ENCODE measurements at regions not wholly inside any gene's neighbourhood (a gene's known extent, or its start where the extent isn't known, plus 50 kb on each side); places are given as distances from the start of the nearest gene placed in this dataset.
"Not testable (repeated sequence)": the region's sequence is repeated elsewhere in the genome, so short reads cannot be mapped to it uniquely, and the experiment has no call there.

DNA sequence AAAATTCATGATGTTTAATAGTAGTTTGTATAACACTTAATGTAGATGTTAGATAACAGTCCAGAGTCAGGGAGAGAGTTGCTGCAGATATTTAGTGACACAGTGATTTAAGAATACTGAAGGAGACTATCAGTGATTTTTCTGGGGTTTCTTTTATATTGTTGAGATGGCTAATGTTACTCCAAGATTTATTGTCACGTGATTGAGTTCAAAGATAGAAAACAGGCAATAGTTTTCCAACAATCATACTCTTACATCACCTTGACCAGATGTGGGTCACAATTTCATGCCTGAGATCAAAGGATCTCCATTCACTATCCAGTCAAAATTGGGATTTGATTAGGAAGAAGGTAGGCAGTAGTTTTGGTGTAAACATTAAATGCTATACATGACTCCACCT lies 580.0 kb upstream of the ARRDC3 start:
- DNase-seq, result no peak

GRCh38 chr5:91957666-91958065 lies 574.5 kb upstream of the ARRDC3 start:
- DNase-seq, result no peak

GRCh38 chr5:91956738-91957137 lies 573.6 kb upstream of the ARRDC3 start:
- DNase-seq, result no peak

GRCh38 chr5:91955610-91956009 lies 572.5 kb upstream of the ARRDC3 start:
- DNase-seq, result no peak

- DNase-seq, result no peak
Measured at GRCh38 chr5:91954136-91954535, 571.0 kb upstream of the ARRDC3 start.

- DNase-seq, result no peak
Measured at GRCh38 chr5:91950328-91950727, 567.2 kb upstream of the ARRDC3 start.

DNA sequence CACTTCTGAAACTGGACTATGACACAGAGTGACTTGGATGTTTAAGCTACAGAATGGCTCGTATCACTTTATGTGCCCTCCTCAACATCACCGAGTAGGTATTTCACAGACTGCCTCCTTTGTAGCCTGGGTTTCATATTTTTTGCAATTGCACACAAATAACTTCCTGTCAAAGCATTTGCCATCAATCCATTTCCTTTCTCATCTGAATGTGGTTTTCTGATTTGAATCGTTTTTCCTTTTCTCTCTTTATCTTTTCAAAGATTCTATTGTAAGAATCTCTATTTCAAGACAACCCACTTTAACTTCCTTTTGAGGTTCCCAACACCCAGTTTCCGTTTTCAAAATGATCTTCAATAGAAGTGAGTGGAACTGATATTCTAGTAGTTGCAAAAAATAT lies 563.8 kb upstream of the ARRDC3 start:
- DNase-seq, result no peak

DNA sequence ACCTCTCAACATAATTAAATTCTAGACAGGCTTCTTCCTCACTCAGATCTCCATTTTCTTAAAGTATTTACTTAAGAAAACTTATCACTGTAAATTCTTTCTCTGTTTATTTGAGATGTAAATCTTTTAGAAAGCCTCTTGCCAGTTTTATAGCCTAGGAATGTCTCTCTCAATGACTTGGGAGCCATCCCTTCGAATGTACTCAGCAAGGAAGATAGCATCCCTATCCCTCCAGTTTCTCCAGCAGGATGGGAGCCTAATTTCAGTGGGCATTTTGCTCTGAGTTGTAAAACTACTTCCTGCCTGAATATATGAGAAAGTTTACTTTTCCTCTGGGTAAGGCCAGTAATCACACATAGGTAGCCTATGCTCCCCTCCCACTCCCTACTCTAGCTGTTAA lies 558.5 kb upstream of the ARRDC3 start:
- DNase-seq, result no peak

GRCh38 chr5:91938441-91938840 lies 555.3 kb upstream of the ARRDC3 start:
- DNase-seq, result no peak

DNA sequence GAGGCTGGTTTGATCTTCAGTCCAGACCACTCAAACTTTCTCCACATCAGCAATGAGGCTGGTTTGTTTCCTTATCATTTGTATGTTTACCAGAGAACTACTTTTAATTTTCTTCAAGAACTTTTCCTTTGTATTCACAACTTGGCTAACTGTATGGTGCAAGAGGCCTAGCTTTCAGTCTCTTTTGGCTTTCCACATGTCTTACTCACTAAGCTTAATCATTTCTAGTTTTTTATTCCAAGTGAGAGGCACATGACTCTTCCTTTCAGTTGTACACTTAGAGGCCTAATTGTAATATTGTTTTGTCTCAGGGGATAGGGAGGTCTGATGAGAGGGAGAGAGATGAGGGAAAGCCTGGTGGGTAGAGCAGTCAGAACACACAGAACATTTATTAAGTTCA lies 554.0 kb upstream of the ARRDC3 start:
- DNase-seq, result no peak

DNA sequence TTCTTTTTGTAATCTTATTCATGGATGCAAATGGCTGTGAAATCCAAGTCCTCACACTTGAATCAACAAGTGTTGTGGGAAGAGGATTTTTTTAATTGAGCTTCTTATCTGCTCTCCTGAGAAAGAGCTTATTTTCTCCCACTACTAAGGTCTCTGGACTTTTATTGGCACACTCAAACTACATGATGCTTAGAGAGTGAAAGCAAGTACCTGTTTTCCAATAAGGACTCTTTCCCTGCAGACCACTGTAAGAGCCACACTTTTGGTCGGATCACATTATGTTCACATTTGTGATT lies 546.4 kb upstream of the ARRDC3 start:
- DNase-seq, result no peak

GRCh38 chr5:91928754-91929521 lies 545.8 kb upstream of the ARRDC3 start:
- no peak for DNase-seq

DNA sequence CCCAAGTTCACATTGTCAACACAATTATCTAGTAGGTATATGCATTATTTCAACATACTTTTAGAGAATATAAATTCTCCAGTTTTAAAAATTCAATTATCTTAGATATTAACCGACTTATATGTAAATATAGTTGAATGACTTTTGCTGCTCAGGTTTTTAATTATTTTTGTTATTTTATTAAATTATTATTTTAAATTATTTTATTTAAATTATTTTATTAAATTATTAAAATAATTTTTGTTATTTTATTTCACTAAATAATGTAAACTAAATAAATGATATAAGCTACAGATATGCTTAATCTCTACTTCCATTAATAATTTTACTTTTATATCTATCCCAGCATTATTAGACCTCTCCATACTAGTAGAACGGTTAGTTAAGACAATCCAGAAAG lies 544.3 kb upstream of the ARRDC3 start:
- DNase-seq, result no peak

- no peak for DNase-seq
Measured at GRCh38 chr5:91925249-91925648, 542.1 kb upstream of the ARRDC3 start.

GRCh38 chr5:91917037-91917814 lies 534.1 kb upstream of the ARRDC3 start:
- DNase-seq, result not testable (repeated sequence)

GRCh38 chr5:91910655-91911054 lies 527.5 kb upstream of the ARRDC3 start:
- DNase-seq, result no peak

DNA sequence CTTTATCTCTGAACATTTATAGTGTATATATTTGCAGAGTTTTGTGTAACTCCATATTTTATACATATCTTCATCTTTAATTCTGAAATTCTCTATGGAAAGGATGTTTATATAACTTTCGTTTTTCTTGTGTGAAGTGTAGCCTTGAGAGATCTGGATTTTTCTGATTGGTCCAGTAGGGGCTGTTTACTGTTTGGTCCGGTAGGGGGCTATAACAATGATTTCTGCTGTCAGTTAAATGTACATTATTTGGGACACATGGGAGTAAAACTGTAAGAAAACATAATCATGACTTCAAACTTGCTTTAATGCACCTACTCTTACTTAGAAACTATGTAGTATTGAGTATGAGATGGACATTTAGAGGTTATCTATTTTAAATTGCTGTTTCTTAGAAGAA lies 527.1 kb upstream of the ARRDC3 start:
- no peak for DNase-seq

- no peak for DNase-seq
Measured at GRCh38 chr5:91906494-91906893, 523.4 kb upstream of the ARRDC3 start.

GRCh38 chr5:91906027-91906426 lies 522.9 kb upstream of the ARRDC3 start:
- no peak for DNase-seq

DNA sequence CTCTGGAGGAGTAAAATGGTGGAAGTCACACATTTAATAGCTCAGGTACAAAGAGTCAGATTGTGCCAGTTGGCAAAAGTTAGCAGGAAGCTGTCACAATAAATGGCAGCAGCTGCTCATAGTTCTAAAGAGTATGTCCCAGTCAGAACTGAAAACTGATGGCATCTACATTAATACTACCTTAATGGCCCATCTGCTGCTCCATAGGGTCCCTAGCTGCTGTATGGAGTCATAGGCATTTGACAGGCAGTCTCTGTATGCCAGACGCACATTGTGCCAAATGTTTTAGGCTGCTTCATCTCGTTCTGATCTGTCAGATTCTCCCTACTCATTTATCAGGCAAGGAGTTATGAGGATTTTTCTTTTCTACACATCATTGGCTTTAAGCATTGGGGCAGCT lies 515.8 kb upstream of the ARRDC3 start:
- DNase-seq, result no peak

DNA sequence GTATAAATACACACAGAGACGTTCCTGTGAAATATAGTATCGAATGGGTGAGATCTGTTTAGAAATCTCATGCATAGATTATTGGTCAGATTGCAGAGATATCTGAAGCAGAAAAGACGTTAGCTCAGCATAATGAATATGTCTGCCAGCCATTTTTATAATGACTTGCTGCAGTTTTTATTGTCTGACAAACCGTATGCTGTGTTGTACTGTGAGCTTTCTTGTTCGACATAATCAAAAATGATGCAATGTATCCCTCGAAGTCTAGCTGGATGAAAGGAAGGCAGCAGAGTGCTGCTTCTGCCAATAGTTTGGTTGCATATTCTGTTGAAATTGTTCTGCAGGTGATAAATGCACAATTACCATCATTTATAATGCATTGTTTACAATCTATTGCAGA lies 514.9 kb upstream of the ARRDC3 start:
- DNase-seq, result no peak

GRCh38 chr5:91888810-91889209 lies 505.7 kb upstream of the ARRDC3 start:
- DNase-seq, result no peak

DNA sequence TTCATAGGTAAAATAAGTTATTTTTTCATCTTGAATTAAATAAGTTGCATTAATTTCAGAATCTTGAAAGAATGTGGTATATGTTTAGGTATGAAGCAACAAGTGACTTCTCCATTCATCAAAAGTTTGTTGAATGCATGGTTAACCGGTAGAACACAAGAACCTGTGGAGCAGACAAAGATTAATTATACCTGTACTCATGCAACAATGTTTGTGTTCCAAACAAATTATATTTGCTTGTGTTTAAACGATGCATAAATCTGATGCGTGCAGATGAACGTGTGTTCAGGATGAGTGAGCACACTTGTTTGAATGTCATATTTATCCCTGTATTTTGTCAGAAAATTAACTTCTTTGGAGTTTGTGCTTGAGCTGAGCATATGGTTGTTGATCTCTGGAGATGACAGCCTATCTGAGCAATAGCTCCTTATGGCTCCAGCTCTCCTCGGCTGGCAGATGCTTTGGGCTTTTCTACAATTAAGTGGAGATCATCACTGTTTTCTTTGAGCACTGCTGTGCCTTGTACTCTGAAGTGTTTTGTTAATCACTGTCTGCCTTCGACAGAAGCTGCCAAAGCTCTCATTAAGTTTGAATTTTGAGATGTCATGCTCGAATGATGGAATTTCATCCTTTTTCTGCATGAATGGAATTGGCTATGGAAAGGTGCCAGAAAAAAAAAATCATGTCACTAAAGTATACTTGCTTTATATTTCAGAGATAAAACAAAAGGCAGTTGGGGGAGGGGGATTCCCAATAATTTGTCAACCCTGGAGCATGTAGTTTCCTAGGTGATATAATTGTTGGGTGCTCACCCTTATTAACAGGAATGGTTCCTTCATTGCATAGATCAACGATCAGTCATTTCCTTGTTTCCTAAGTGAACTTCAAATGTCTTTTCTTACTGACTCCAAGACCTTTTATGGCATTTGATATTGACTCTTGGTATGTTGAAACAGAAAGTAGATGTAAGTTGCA lies 502.5 kb upstream of the ARRDC3 start:
- DNase-seq, result no peak

All from central memory CD4-positive, alpha-beta T cell (primary cell).